LNCAP (cell line): ENCODE measurements at regions not wholly inside any gene's neighbourhood (a gene's known extent, or its start where the extent isn't known, plus 50 kb on each side); places are given as distances from the start of the nearest gene placed in this dataset.

Source experiments
- TF ChIP-seq, protein P1 (sequence below): fragments of 450-650 bp; IDR thresholded peaks from 2 replicates; pipeline ENCODE4 v1.5.1; 2017; ENCODE audit warnings: mild to moderate bottlenecking

GRCh38 chr10:32109603-32110002 is 53.4 kb upstream of the KIF5B start:
- TF ChIP-seq, protein P1, sequence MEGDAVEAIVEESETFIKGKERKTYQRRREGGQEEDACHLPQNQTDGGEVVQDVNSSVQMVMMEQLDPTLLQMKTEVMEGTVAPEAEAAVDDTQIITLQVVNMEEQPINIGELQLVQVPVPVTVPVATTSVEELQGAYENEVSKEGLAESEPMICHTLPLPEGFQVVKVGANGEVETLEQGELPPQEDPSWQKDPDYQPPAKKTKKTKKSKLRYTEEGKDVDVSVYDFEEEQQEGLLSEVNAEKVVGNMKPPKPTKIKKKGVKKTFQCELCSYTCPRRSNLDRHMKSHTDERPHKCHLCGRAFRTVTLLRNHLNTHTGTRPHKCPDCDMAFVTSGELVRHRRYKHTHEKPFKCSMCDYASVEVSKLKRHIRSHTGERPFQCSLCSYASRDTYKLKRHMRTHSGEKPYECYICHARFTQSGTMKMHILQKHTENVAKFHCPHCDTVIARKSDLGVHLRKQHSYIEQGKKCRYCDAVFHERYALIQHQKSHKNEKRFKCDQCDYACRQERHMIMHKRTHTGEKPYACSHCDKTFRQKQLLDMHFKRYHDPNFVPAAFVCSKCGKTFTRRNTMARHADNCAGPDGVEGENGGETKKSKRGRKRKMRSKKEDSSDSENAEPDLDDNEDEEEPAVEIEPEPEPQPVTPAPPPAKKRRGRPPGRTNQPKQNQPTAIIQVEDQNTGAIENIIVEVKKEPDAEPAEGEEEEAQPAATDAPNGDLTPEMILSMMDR, result no peak
